ENCODE measurements at regions not wholly inside any gene's neighbourhood (a gene's known extent, or its start where the extent isn't known, plus 50 kb on each side); places are given as distances from the start of the nearest gene placed in this dataset.

DNA sequence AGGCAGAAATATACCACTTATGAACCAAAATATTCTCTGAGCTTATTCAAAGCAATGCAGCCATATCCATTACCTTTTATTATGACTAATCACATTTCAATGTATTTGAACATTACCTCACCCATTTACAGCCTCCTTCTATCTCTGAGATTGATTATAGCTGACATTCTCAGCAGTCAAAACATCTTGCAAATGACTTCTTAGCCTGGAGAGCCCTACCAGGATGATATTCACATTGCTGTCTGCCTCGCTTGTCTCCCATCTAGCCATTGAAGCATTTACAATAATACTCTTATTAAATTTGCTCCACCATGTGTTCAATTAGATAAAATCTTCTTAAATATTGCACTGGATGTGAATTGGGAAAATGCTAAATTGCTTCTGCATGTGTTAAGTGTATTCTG is 1879.9 kb upstream of the ACO1 start:
- no peak for DNase-seq (ENCODE audit: low read depth)
- no peak overlapping the region for H3K4me3 ChIP-seq (ENCODE audit: low read depth, low read length)
- TF ChIP-seq, protein P1, sequence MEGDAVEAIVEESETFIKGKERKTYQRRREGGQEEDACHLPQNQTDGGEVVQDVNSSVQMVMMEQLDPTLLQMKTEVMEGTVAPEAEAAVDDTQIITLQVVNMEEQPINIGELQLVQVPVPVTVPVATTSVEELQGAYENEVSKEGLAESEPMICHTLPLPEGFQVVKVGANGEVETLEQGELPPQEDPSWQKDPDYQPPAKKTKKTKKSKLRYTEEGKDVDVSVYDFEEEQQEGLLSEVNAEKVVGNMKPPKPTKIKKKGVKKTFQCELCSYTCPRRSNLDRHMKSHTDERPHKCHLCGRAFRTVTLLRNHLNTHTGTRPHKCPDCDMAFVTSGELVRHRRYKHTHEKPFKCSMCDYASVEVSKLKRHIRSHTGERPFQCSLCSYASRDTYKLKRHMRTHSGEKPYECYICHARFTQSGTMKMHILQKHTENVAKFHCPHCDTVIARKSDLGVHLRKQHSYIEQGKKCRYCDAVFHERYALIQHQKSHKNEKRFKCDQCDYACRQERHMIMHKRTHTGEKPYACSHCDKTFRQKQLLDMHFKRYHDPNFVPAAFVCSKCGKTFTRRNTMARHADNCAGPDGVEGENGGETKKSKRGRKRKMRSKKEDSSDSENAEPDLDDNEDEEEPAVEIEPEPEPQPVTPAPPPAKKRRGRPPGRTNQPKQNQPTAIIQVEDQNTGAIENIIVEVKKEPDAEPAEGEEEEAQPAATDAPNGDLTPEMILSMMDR (IDR thresholded peaks at IDR 0.05; ENCODE audit: insufficient read depth, low read length), result no peak

- no peak overlapping the region for H3K4me3 ChIP-seq (ENCODE audit: low read depth, low read length)
- TF ChIP-seq, protein P1 (IDR thresholded peaks at IDR 0.05; ENCODE audit: insufficient read depth, low read length), result no peak
- no peak for DNase-seq (ENCODE audit: low read depth)
These were observed 1879.1 kb upstream of the ACO1 start for GRCh38 chr9:30505311-30505710.

GRCh38 chr9:30506749-30507148 is 1877.7 kb upstream of the ACO1 start:
- no peak for DNase-seq (ENCODE audit: low read depth)
- TF ChIP-seq, protein P1 (IDR thresholded peaks at IDR 0.05; ENCODE audit: insufficient read depth, low read length), result no peak
- no peak overlapping the region for H3K4me3 ChIP-seq (ENCODE audit: low read depth, low read length)

DNA sequence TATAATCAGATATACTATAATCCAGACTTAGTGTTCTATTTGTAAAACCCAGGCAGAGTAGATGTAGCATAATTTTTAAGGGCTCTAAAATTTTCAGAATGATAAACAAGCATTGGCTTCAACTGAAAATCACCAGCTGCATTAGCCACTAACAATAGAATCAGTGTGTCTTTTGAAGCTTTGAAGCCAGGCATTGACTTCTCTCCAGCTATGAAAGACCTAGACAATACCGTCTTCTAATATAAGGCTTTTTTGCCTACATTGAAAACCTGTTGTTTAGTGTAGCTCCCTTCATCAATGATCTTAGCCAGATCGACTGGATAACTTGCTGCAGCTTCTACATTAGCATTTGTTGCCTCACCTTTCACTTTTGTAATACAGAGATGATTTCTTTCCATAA is 1877.3 kb upstream of the ACO1 start:
- DNase-seq (ENCODE audit: low read depth), result no peak
- TF ChIP-seq, protein P1 (IDR thresholded peaks at IDR 0.05; ENCODE audit: insufficient read depth, low read length), result no peak
- no peak overlapping the region for H3K4me3 ChIP-seq (ENCODE audit: low read depth, low read length)

DNA sequence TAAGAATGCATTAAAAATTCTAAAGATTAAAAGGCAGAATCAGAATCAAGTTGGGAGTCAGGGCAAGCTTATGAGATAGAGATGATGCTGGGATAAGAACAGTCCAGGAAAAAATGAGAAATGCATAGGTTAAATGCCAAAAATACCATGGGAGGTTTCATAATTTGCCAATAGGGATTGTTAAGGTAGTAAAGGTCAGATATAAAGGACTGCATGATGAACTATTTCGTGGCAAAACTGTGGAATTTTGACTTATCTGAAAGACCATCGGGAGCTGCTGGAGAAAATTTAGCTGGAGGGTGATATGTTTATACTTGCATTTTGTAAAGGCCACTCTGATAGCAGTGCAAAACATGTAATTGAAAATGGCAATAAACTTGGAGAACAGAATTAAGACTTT is 1872.8 kb upstream of the ACO1 start:
- DNase-seq (ENCODE audit: low read depth), result no peak
- H3K4me3 ChIP-seq (ENCODE audit: low read depth, low read length), result no peak overlapping the region
- TF ChIP-seq, protein P1 (IDR thresholded peaks at IDR 0.05; ENCODE audit: insufficient read depth, low read length), result no peak

GRCh38 chr9:30519166-30519565 is 1865.3 kb upstream of the ACO1 start:
- TF ChIP-seq, protein P1 (IDR thresholded peaks at IDR 0.05; ENCODE audit: insufficient read depth, low read length), result no peak
- DNase-seq (ENCODE audit: low read depth), result no peak
- no peak overlapping the region for H3K4me3 ChIP-seq (ENCODE audit: low read depth, low read length)

DNA sequence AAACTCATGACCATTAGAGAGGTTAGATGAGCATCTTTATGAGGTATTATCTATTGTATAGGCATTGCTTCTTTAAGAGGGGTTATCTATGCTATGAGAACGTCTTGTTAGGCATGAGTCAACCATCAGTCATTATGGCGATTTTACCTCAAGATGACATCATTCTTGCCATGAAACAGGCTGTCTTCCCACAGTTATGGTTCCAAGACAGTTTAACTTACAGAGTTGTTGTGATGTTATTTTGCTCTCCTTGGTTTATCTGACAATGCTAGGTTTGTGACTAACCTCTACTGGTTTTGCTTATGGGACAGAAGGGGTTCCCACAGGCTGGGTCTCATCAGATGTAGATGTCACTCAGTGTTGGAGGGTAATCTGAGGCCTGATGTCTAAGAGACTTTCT is 1864.7 kb upstream of the ACO1 start:
- TF ChIP-seq, protein P1 (IDR thresholded peaks at IDR 0.05; ENCODE audit: insufficient read depth, low read length), result no peak
- no peak for DNase-seq (ENCODE audit: low read depth)
- no peak overlapping the region for H3K4me3 ChIP-seq (ENCODE audit: low read depth, low read length)
